ENCODE measurements at regions not wholly inside any gene's neighbourhood (a gene's known extent, or its start where the extent isn't known, plus 50 kb on each side); places are given as distances from the start of the nearest gene placed in this dataset.

GRCh38 chrX:25131055-25131454, 115.3 kb upstream of the ARX start:
- no peak for DNase-seq
- Mint-ChIP-seq H3K4me3 (ENCODE audit: unreplicated experiment) (no peak overlapping the region), H3K36me3 (ENCODE audit: insufficient read depth, unreplicated experiment) (no peaks in the 10 kb centered on the region), H3K27ac (ENCODE audit: unreplicated experiment) (no peak overlapping the region), H3K4me1 (ENCODE audit: low read depth, unreplicated experiment) (no peaks in the 10 kb centered on the region), H3K27me3 (ENCODE audit: insufficient read depth, unreplicated experiment) (peaks cover 7% of the 10 kb centered on the region), H3K9me3 (ENCODE audit: unreplicated experiment) (no peaks in the 10 kb centered on the region)
- H3K4me3 ChIP-seq (ENCODE audit: low read depth, low read length) = no peak overlapping the region
- ChIA-PET POLR2A (no interaction called here), CTCF (no interaction called here)
- no peaks in the 10 kb centered on the region for H3K9me3 ChIP-seq
- no peaks in the 10 kb centered on the region for H3K4me1 ChIP-seq
- no TSS peak for BruUV-seq (replicated peaks)
- no peaks in the 10 kb centered on the region for H3K27me3 ChIP-seq (replicated peaks; ENCODE audit: control insufficient read depth, insufficient read depth, low read length)
- TF ChIP-seq CTCF (IDR thresholded peaks at IDR 0.05; ENCODE audit: insufficient read depth in 1 of 2, low read depth in 1 of 2, low read length in 1 of 2, severe bottlenecking in 1 of 2, unreplicated experiment in 1 of 2) = no peak
- H3K36me3 ChIP-seq (ENCODE audit: control insufficient read depth, insufficient read depth, low read length) = no peaks in the 10 kb centered on the region
- intact Hi-C loops (cut with micrococcal nuclease; ENCODE audit: unreplicated experiment) = no loop called here

DNA sequence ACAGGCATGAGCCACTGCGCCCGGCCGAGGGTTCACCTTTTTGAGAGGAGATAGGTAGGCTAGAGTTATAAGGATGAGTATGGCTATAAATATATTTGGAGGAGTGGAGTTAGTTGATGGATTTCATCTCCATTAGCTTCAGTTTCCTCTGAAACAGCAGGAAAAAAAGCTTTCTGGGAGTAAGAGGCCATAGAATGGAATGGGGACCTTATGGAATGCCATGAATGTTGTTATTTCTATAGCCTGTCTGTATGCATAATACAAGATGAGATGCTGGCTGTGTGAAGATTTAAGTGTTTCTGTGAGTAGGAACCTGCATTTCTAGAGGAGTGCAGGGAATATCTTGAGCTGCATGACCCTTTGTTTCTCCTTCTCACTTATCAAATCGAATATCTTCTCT, 114.9 kb upstream of the ARX start:
- POLR2A ChIA-PET = no interaction called here
- Histone ChIP-seq H3K36me3 (ENCODE audit: control insufficient read depth, insufficient read depth, low read length) (no peaks in the 10 kb centered on the region), H3K27me3 (replicated peaks; ENCODE audit: control insufficient read depth, insufficient read depth, low read length) (no peaks in the 10 kb centered on the region), H3K4me3 (ENCODE audit: low read depth, low read length) (no peak overlapping the region), H3K9me3 (no peaks in the 10 kb centered on the region), H3K4me1 (no peaks in the 10 kb centered on the region)
- no peaks in the 10 kb centered on the region for H3K36me3 Mint-ChIP-seq (ENCODE audit: insufficient read depth, unreplicated experiment)
- DNase-seq = no peak
- H3K9me3 Mint-ChIP-seq (ENCODE audit: unreplicated experiment) = no peaks in the 10 kb centered on the region
- no TSS peak for BruUV-seq (replicated peaks)
- intact Hi-C loops (cut with micrococcal nuclease; ENCODE audit: unreplicated experiment) = no loop called here
- H3K4me3 Mint-ChIP-seq (ENCODE audit: unreplicated experiment) = no peak overlapping the region
- H3K27ac Mint-ChIP-seq (ENCODE audit: unreplicated experiment) = no peak overlapping the region
- TF ChIP-seq CTCF (IDR thresholded peaks at IDR 0.05; ENCODE audit: insufficient read depth in 1 of 2, low read depth in 1 of 2, low read length in 1 of 2, severe bottlenecking in 1 of 2, unreplicated experiment in 1 of 2) = no peak
- H3K4me1 Mint-ChIP-seq (ENCODE audit: low read depth, unreplicated experiment) = no peaks in the 10 kb centered on the region
- CTCF ChIA-PET = no interaction called here
- peaks cover 7% of the 10 kb centered on the region for H3K27me3 Mint-ChIP-seq (ENCODE audit: insufficient read depth, unreplicated experiment)

DNA sequence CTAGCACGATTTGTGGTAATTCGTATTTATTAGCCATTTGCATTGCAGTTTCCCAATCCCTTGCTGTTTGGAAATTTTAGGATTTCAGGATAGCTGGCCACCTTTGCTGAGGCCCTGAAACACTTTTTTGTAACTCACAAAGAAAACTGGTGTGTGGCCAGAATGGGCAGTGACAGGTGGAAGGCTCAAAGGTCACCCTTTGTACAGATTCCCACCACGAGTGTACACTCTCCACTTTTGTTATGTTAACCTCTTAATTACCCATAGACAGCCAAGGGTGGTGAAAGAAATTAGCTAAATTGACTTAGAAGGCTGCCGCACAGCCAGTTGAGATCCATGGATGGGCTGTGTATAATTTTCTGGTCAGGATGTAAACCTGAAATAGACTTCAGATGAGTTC, 109.7 kb upstream of the ARX start:
- Histone ChIP-seq H3K4me1 (no peaks in the 10 kb centered on the region), H3K9me3 (no peaks in the 10 kb centered on the region), H3K27me3 (replicated peaks; ENCODE audit: control insufficient read depth, insufficient read depth, low read length) (no peaks in the 10 kb centered on the region), H3K36me3 (ENCODE audit: control insufficient read depth, insufficient read depth, low read length) (no peaks in the 10 kb centered on the region), H3K4me3 (ENCODE audit: low read depth, low read length) (no peak overlapping the region)
- H3K4me1 Mint-ChIP-seq (ENCODE audit: low read depth, unreplicated experiment) = no peaks in the 10 kb centered on the region
- H3K9me3 Mint-ChIP-seq (ENCODE audit: unreplicated experiment) = no peaks in the 10 kb centered on the region
- ChIA-PET CTCF (no interaction called here), POLR2A (no interaction called here)
- TF ChIP-seq CTCF (IDR thresholded peaks at IDR 0.05; ENCODE audit: insufficient read depth in 1 of 2, low read depth in 1 of 2, low read length in 1 of 2, severe bottlenecking in 1 of 2, unreplicated experiment in 1 of 2) = no peak
- no peaks in the 10 kb centered on the region for H3K36me3 Mint-ChIP-seq (ENCODE audit: insufficient read depth, unreplicated experiment)
- DNase-seq = no peak
- H3K27ac Mint-ChIP-seq (ENCODE audit: unreplicated experiment) = no peak overlapping the region
- intact Hi-C loops (cut with micrococcal nuclease; ENCODE audit: unreplicated experiment) = no loop called here
- H3K27me3 Mint-ChIP-seq (ENCODE audit: insufficient read depth, unreplicated experiment) = peaks cover 7% of the 10 kb centered on the region
- no TSS peak for BruUV-seq (replicated peaks)
- no peak overlapping the region for H3K4me3 Mint-ChIP-seq (ENCODE audit: unreplicated experiment)
